Right atrium auricular region (tissue), 2 donors: ENCODE measurements at regions not wholly inside any gene's neighbourhood (a gene's known extent, or its start where the extent isn't known, plus 50 kb on each side); places are given as distances from the start of the nearest gene placed in this dataset.
A peak's percentile ranks its signal among the peaks of the same experiment; 100 is the strongest.

Experiments
- DNase-seq: peaks from one replicate; pipeline ENCODE4 v3.0.0-alpha.2; 2019; ENCODE audit warnings: low spot score
- H3K27ac ChIP-seq, 2 donors: fragments of 200-600 bp; sonication (generic); 1 replicate in 1 of 2; 2 replicates in 1 of 2; pipeline ENCODE4 v1.5.1; 2016 to 2019
- H3K27me3 ChIP-seq, 2 donors: fragments of 200-600 bp; sonication (generic); one replicate each; pipeline versions ENCODE4 v1.5.1 to v1.6.0; 2017 to 2019
- H3K36me3 ChIP-seq: fragments of 200-600 bp; sonication (generic); one replicate; pipeline ENCODE4 v1.5.1; 2016
- H3K4me1 ChIP-seq, 2 donors: fragments of 200-600 bp; sonication (generic); one replicate each; pipeline versions ENCODE4 v1.5.1 to v1.6.0; 2017 to 2019
- H3K4me3 ChIP-seq, 2 donors: fragments of 200-600 bp; sonication (generic); 1 replicate in 1 of 2; 2 replicates in 1 of 2; pipeline ENCODE4 v1.5.1; 2017 to 2019; ENCODE audit warnings: mild to moderate bottlenecking in 1 of 2, moderate library complexity in 1 of 2
- H3K9me3 ChIP-seq, 2 donors: fragments of 200-600 bp; sonication (generic); one replicate each; pipeline ENCODE4 v1.5.1; 2019
- CTCF ChIP-seq, 2 donors: fragments of 200-600 bp; sonication (generic); IDR thresholded peaks; one replicate each; pipeline ENCODE4 v1.5.1; 2019; ENCODE audit warnings: antibody characterized with exemption in 2 of 2

- Histone ChIP-seq H3K4me1 (no peaks in the 10 kb centered on the region), H3K27me3 (no peaks in the 10 kb centered on the region), H3K36me3 (no peaks in the 10 kb centered on the region), H3K27ac (no peak overlapping the region), H3K4me3 (no peak overlapping the region), H3K9me3 (no peaks in the 10 kb centered on the region)
- DNase-seq, result no peak
- TF ChIP-seq CTCF (IDR thresholded peaks at IDR 0.05), result peak; percentile 14 to 49
These were observed 339.2 kb downstream of the PRR16 start for GRCh38 chr5:120803282-120803681.

- DNase-seq, result no peak
- no peak for TF ChIP-seq CTCF (IDR thresholded peaks at IDR 0.05)
These were observed 341.0 kb downstream of the PRR16 start for GRCh38 chr5:120805131-120805530.

GRCh38 chr5:120806202-120806601, 342.1 kb downstream of the PRR16 start:
- Histone ChIP-seq H3K36me3 (no peaks in the 10 kb centered on the region), H3K27ac (no peak overlapping the region), H3K9me3 (no peaks in the 10 kb centered on the region), H3K4me1 (no peaks in the 10 kb centered on the region), H3K27me3 (no peaks in the 10 kb centered on the region), H3K4me3 (no peak overlapping the region)
- TF ChIP-seq CTCF (IDR thresholded peaks at IDR 0.05), result no peak
- no peak for DNase-seq

More at GRCh38 chr5:120805131-120805530, 341.0 kb downstream of the PRR16 start:
- Histone ChIP-seq H3K4me3 (no peak overlapping the region), H3K27me3 (no peaks in the 10 kb centered on the region), H3K36me3 (no peaks in the 10 kb centered on the region), H3K27ac (no peak overlapping the region), H3K9me3 (no peaks in the 10 kb centered on the region), H3K4me1 (no peaks in the 10 kb centered on the region)

GRCh38 chr5:120808135-120808534, 344.0 kb downstream of the PRR16 start:
- DNase-seq, result no peak
- Histone ChIP-seq H3K27ac (no peak overlapping the region), H3K9me3 (no peaks in the 10 kb centered on the region), H3K36me3 (no peaks in the 10 kb centered on the region), H3K27me3 (no peaks in the 10 kb centered on the region), H3K4me3 (no peak overlapping the region), H3K4me1 (no peaks in the 10 kb centered on the region)
- TF ChIP-seq CTCF (IDR thresholded peaks at IDR 0.05), result no peak

- no peak for TF ChIP-seq CTCF (IDR thresholded peaks at IDR 0.05)
- Histone ChIP-seq H3K27ac (no peak overlapping the region), H3K36me3 (no peaks in the 10 kb centered on the region), H3K4me1 (no peaks in the 10 kb centered on the region), H3K27me3 (no peaks in the 10 kb centered on the region), H3K4me3 (no peak overlapping the region), H3K9me3 (no peaks in the 10 kb centered on the region)
- DNase-seq, result no peak
These were observed 344.5 kb downstream of the PRR16 start for GRCh38 chr5:120808606-120809005.

GRCh38 chr5:120813551-120813950, 349.5 kb downstream of the PRR16 start:
- no peak for DNase-seq
- Histone ChIP-seq H3K4me1 (no peaks in the 10 kb centered on the region), H3K9me3 (no peaks in the 10 kb centered on the region), H3K27ac (no peak overlapping the region), H3K4me3 (no peak overlapping the region), H3K27me3 (no peaks in the 10 kb centered on the region), H3K36me3 (no peaks in the 10 kb centered on the region)
- TF ChIP-seq CTCF (IDR thresholded peaks at IDR 0.05), result no peak
